GM06990 (cell line): ENCODE measurements at regions not wholly inside any gene's neighbourhood (a gene's known extent, or its start where the extent isn't known, plus 50 kb on each side); places are given as distances from the start of the nearest gene placed in this dataset.

ENCODE experiments used
- DNase-seq: peaks from one replicate; pipeline ENCODE4 v3.0.0-alpha.2; 2011; ENCODE audit not compliant: insufficient read length; ENCODE audit errors: extremely low read depth
- H3K27me3 ChIP-seq: replicated peaks from 2 replicates; pipeline ENCODE4 v1.6.0; 2011; ENCODE audit warnings: low read length; ENCODE audit not compliant: control insufficient read depth, insufficient read depth
- H3K36me3 ChIP-seq: 2 replicates; pipeline ENCODE4 v1.5.1; 2011; ENCODE audit warnings: low read length; ENCODE audit not compliant: control insufficient read depth, insufficient read depth
- H3K4me3 ChIP-seq: replicated peaks from 2 replicates; pipeline ENCODE4 v1.5.1; 2011; ENCODE audit warnings: low read depth, mild to moderate bottlenecking, control low read depth, low read length
- CTCF ChIP-seq: IDR thresholded peaks from 2 replicates; pipeline ENCODE4 v1.5.1; 2011; ENCODE audit warnings: low read length, control low read depth, mild to moderate bottlenecking, inconsistent platforms; ENCODE audit not compliant: insufficient read depth, poor library complexity, severe bottlenecking

GRCh38 chr1:213605732-213606131 is 382.0 kb upstream of the PROX1 start:
- DNase-seq, result no peak
- no peak for TF ChIP-seq CTCF
- H3K27me3 ChIP-seq, result peaks cover 2% of the 10 kb centered on the region; the same call in 1 of the 2 replicates
- no peaks in the 10 kb centered on the region for H3K36me3 ChIP-seq
- no peak overlapping the region for H3K4me3 ChIP-seq

GRCh38 chr1:213606252-213606820 is 381.4 kb upstream of the PROX1 start:
- H3K36me3 ChIP-seq, result no peaks in the 10 kb centered on the region
- no peak for DNase-seq
- peaks cover 2% of the 10 kb centered on the region; the same call in 1 of the 2 replicates for H3K27me3 ChIP-seq
- no peak overlapping the region for H3K4me3 ChIP-seq
- no peak for TF ChIP-seq CTCF

GRCh38 chr1:213613549-213613948 is 374.2 kb upstream of the PROX1 start:
- DNase-seq, result no peak
- no peaks in the 10 kb centered on the region for H3K36me3 ChIP-seq
- peaks cover 2% of the 10 kb centered on the region for H3K27me3 ChIP-seq
- H3K4me3 ChIP-seq, result no peak overlapping the region
- TF ChIP-seq CTCF, result no peak

- no peak for TF ChIP-seq CTCF
- no peak for DNase-seq
- H3K4me3 ChIP-seq, result no peak overlapping the region
- H3K27me3 ChIP-seq, result no peaks in the 10 kb centered on the region; the same call in none of the 2 replicates
- no peaks in the 10 kb centered on the region for H3K36me3 ChIP-seq
These were observed 372.4 kb upstream of the PROX1 start for GRCh38 chr1:213615226-213615916.

- Histone ChIP-seq H3K27me3 (no peaks in the 10 kb centered on the region; the same call in none of the 2 replicates), H3K36me3 (no peaks in the 10 kb centered on the region), H3K4me3 (no peak overlapping the region)
- no peak for TF ChIP-seq CTCF
- no peak for DNase-seq
These were observed 370.6 kb upstream of the PROX1 start for GRCh38 chr1:213617133-213617532.

GRCh38 chr1:213618094-213618493 is 369.7 kb upstream of the PROX1 start:
- no peak for TF ChIP-seq CTCF
- no peak overlapping the region for H3K4me3 ChIP-seq
- DNase-seq, result no peak
- H3K36me3 ChIP-seq, result no peaks in the 10 kb centered on the region
- no peaks in the 10 kb centered on the region; the same call in none of the 2 replicates for H3K27me3 ChIP-seq
